MM.1S (cell line): ENCODE measurements at regions not wholly inside any gene's neighbourhood (a gene's known extent, or its start where the extent isn't known, plus 50 kb on each side); places are given as distances from the start of the nearest gene placed in this dataset.

ENCODE experiments used
- DNase-seq: peaks from one replicate; pipeline ENCODE4 v3.0.0-alpha.2; 2015
- H2AFZ ChIP-seq: fragments of 300-600 bp; sonication (generic); 2 replicates; pipeline ENCODE4 v1.6.0; 2016; ENCODE audit warnings: antibody characterized with exemption, low read length
- H3F3A ChIP-seq: fragments of 300-600 bp; sonication (generic); 2 replicates; pipeline ENCODE4 v1.6.1; 2016; ENCODE audit warnings: mild to moderate bottlenecking, antibody characterized with exemption, low read length, moderate library complexity, mixed read lengths; ENCODE audit not compliant: insufficient read depth
- H3K27ac ChIP-seq: fragments of 300-600 bp; sonication (generic); 2 replicates; pipeline ENCODE4 v1.5.1; 2016; ENCODE audit warnings: mild to moderate bottlenecking, low read length
- H3K27me3 ChIP-seq: fragments of 300-600 bp; sonication (generic); replicated peaks from 2 replicates; pipeline ENCODE4 v1.6.0; 2016; ENCODE audit warnings: low read length; ENCODE audit not compliant: insufficient read depth
- H3K36me3 ChIP-seq: fragments of 300-600 bp; sonication (generic); replicated peaks from 2 replicates; pipeline ENCODE4 v1.6.1; 2016; ENCODE audit warnings: mild to moderate bottlenecking, low read length, mixed read lengths; ENCODE audit not compliant: insufficient read depth
- H3K4me1 ChIP-seq: fragments of 300-600 bp; sonication (generic); 2 replicates; pipeline ENCODE4 v1.6.1; 2016; ENCODE audit warnings: low read length, mixed read lengths
- H3K4me2 ChIP-seq: fragments of 300-600 bp; sonication (generic); 2 replicates; pipeline ENCODE4 v1.6.0; 2016; ENCODE audit warnings: low read depth, low read length
- H3K4me3 ChIP-seq: fragments of 300-600 bp; sonication (generic); 2 replicates; pipeline ENCODE4 v1.5.1; 2016; ENCODE audit warnings: low read length, mixed read lengths
- H3K79me2 ChIP-seq: fragments of 300-600 bp; sonication (generic); 2 replicates; pipeline ENCODE4 v1.6.1; 2016; ENCODE audit warnings: mixed run types, low read length, mixed read lengths
- H3K9ac ChIP-seq: fragments of 300-600 bp; sonication (generic); 2 replicates; pipeline ENCODE4 v1.6.1; 2016; ENCODE audit warnings: low read length, mixed read lengths
- H3K9me2 ChIP-seq: fragments of 300-600 bp; sonication (generic); replicated peaks from 2 replicates; pipeline ENCODE4 v1.6.1; 2016; ENCODE audit warnings: mild to moderate bottlenecking, low read length, mixed read lengths; ENCODE audit not compliant: insufficient read depth
- H3K9me3 ChIP-seq: fragments of 300-600 bp; sonication (generic); replicated peaks from 2 replicates; pipeline ENCODE4 v1.6.1; 2016; ENCODE audit warnings: mild to moderate bottlenecking, low read length, mixed read lengths; ENCODE audit not compliant: insufficient read depth
- H4K20me1 ChIP-seq: fragments of 300-600 bp; sonication (generic); 2 replicates; pipeline ENCODE4 v1.6.1; 2016; ENCODE audit warnings: mild to moderate bottlenecking, low read length, moderate library complexity, mixed read lengths; ENCODE audit not compliant: insufficient read depth
- EZH2 ChIP-seq: fragments of 300-600 bp; sonication (generic); optimal IDR thresholded peaks from 2 replicates; pipeline ENCODE3; 2017; ENCODE audit warnings: low read depth, mild to moderate bottlenecking, antibody characterized with exemption, low read length, mixed read lengths
- EZH2phosphoT487 ChIP-seq: fragments of 300-600 bp; sonication (generic); IDR thresholded peaks from 2 replicates; pipeline ENCODE4 v1.6.1; 2018; ENCODE audit warnings: antibody characterized with exemption, low read length
- TF ChIP-seq, protein P1 (sequence below): fragments of 300-600 bp; sonication (generic); IDR thresholded peaks from 2 replicates; pipeline ENCODE4 v1.5.1; 2016; ENCODE audit warnings: antibody characterized with exemption, low read length, mixed read lengths

- no peaks in the 10 kb centered on the region for H3K36me3 ChIP-seq
- H3F3A ChIP-seq, result peaks cover 22% of the 10 kb centered on the region
- peak overlapping the region; percentile 86 for H3K27ac ChIP-seq
- peak overlapping the region; percentile 73 for H3K4me3 ChIP-seq
- H3K9me2 ChIP-seq, result no peaks in the 10 kb centered on the region
- H4K20me1 ChIP-seq, result no peaks in the 10 kb centered on the region
- peaks cover 41% of the 10 kb centered on the region for H3K79me2 ChIP-seq
- no peak for DNase-seq
- peak overlapping the region; percentile 93 for H3K9ac ChIP-seq
- TF ChIP-seq, protein P1, sequence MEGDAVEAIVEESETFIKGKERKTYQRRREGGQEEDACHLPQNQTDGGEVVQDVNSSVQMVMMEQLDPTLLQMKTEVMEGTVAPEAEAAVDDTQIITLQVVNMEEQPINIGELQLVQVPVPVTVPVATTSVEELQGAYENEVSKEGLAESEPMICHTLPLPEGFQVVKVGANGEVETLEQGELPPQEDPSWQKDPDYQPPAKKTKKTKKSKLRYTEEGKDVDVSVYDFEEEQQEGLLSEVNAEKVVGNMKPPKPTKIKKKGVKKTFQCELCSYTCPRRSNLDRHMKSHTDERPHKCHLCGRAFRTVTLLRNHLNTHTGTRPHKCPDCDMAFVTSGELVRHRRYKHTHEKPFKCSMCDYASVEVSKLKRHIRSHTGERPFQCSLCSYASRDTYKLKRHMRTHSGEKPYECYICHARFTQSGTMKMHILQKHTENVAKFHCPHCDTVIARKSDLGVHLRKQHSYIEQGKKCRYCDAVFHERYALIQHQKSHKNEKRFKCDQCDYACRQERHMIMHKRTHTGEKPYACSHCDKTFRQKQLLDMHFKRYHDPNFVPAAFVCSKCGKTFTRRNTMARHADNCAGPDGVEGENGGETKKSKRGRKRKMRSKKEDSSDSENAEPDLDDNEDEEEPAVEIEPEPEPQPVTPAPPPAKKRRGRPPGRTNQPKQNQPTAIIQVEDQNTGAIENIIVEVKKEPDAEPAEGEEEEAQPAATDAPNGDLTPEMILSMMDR, result no peak
- no peak for TF ChIP-seq EZH2
- peaks cover 31% of the 10 kb centered on the region for H3K4me1 ChIP-seq
- H3K27me3 ChIP-seq, result no peaks in the 10 kb centered on the region
- peak overlapping the region; percentile 92 for H3K4me2 ChIP-seq
- H3K9me3 ChIP-seq, result no peaks in the 10 kb centered on the region
- peak overlapping the region; percentile 61 for H2AFZ ChIP-seq
Measured at GRCh38 chr22:46052331-46052771, 75.4 kb upstream of the WNT7B start.

DNA sequence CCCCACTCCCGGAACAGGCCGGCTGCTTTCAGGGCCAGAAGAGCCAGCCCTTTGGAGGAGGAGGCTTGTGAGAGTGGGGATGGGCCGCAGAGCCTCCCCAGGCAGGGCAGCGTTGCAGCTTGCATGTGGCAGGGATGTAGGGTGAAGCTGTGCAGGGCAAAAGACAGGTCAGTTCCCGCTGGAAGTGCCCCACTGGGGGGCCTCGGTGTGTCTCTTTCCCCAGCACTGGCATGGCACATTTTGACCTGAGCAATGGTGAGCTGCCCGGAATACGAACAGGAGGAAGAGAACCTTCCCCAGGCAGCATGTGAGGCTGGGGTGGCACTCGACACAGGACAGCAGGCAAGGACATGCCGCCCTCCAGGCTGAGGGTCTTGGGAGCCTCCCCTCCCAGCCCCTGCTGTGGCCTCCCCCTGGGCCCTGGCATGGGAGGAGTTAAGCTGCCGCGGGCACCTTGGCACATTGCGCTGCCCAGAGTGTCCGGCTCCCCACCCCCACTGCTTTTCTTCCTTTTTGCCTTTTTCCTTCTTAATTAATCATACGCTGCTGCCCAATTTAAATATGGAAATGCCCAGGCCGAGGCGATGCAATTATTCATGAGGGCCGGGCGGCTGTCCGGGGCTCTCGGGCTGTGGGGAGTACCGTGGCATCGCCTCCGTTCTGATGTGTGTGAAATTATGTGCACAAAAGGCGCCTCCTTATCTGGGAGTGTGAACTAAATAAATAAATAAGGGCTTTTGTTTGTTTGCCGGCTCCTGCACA is 76.0 kb upstream of the WNT7B start:
- H3K36me3 ChIP-seq, result no peaks in the 10 kb centered on the region
- H3K9ac ChIP-seq, result peak overlapping the region; percentile 93
- H3K9me3 ChIP-seq, result no peaks in the 10 kb centered on the region
- peak overlapping the region; percentile 86 for H3K27ac ChIP-seq
- TF ChIP-seq, protein P1, result peak; percentile 5; the same call in 1 of the 2 replicates
- TF ChIP-seq EZH2phosphoT487, result no peak
- peaks cover 41% of the 10 kb centered on the region for H3K79me2 ChIP-seq
- no peaks in the 10 kb centered on the region for H4K20me1 ChIP-seq
- no peaks in the 10 kb centered on the region for H3K27me3 ChIP-seq
- no peaks in the 10 kb centered on the region for H3K9me2 ChIP-seq
- peak overlapping the region; percentile 73 for H3K4me3 ChIP-seq
- peak overlapping the region; percentile 92 for H3K4me2 ChIP-seq
- peaks cover 35% of the 10 kb centered on the region for H3K4me1 ChIP-seq
- DNase-seq, result peak; percentile 81
- peaks cover 28% of the 10 kb centered on the region for H3F3A ChIP-seq
- peak overlapping the region; percentile 61 for H2AFZ ChIP-seq

DNA sequence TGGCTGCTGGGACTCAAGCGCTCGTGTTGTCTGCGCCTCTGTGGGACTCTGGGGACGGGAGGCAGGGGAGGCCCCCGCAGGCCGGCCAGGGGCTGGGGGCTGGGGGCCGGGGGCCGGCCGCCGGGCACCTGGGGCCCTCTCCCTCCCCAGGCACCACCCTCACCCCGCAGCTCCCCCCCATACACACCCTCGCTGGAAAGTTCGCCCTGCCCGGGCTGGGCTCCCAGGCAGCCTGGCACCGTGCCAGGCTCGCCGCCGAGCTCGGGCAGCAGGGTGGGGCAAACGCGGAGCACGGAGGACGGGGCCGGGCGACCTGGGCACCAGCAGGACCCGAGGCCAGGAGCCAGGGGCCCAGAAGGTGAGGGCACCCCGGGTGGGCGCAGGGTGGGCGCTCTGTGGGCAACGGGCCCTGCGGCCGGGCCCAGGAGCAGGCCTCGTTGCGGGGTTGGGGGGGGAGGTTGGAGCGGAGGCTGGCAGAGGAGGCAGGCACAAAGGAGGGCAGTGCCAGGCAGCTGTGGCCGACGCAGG is 76.7 kb upstream of the WNT7B start:
- peak overlapping the region; percentile 61 for H2AFZ ChIP-seq
- H3K4me3 ChIP-seq, result peak overlapping the region; percentile 73
- H4K20me1 ChIP-seq, result no peaks in the 10 kb centered on the region
- H3K9ac ChIP-seq, result peak overlapping the region; percentile 93
- H3K27ac ChIP-seq, result peak overlapping the region; percentile 86
- H3K79me2 ChIP-seq, result peaks cover 44% of the 10 kb centered on the region
- peaks cover 38% of the 10 kb centered on the region for H3K4me1 ChIP-seq
- TF ChIP-seq EZH2phosphoT487 (no peak), EZH2 (no peak)
- TF ChIP-seq, protein P1, result no peak
- peak overlapping the region; percentile 92 for H3K4me2 ChIP-seq
- H3K27me3 ChIP-seq, result no peaks in the 10 kb centered on the region
- H3F3A ChIP-seq, result peaks cover 33% of the 10 kb centered on the region
- H3K9me2 ChIP-seq, result no peaks in the 10 kb centered on the region
- DNase-seq, result peak; percentile 80
- no peaks in the 10 kb centered on the region for H3K36me3 ChIP-seq
- H3K9me3 ChIP-seq, result no peaks in the 10 kb centered on the region
